Mesendoderm (in vitro differentiated cells): ENCODE measurements at regions not wholly inside any gene's neighbourhood (a gene's known extent, or its start where the extent isn't known, plus 50 kb on each side); places are given as distances from the start of the nearest gene placed in this dataset.
"Not testable (repeated sequence)": the region's sequence is repeated elsewhere in the genome, so short reads cannot be mapped to it uniquely, and the experiment has no call there.

Experiments used
- DNase-seq: peaks from one replicate; pipeline ENCODE4 v3.0.0; 2013
- H2AK5ac ChIP-seq: 2 replicates; pipeline ENCODE4 v1.6.1; 2013; ENCODE audit warnings: low read length, inconsistent platforms
- H2BK120ac ChIP-seq: 2 replicates; pipeline ENCODE4 v1.6.1; 2013; ENCODE audit warnings: low read depth, mild to moderate bottlenecking, low read length, moderate library complexity, mixed read lengths
- H2BK15ac ChIP-seq: replicated peaks from 2 replicates; pipeline ENCODE4 v1.6.1; 2013; ENCODE audit warnings: low read depth, mild to moderate bottlenecking, moderate library complexity
- H2BK5ac ChIP-seq: 2 replicates; pipeline ENCODE4 v1.6.1; 2013; ENCODE audit warnings: low read length, inconsistent platforms
- H3K18ac ChIP-seq: 2 replicates; pipeline ENCODE4 v1.6.1; 2013; ENCODE audit warnings: mild to moderate bottlenecking, low read length, mixed read lengths
- H3K23ac ChIP-seq: one replicate; pipeline ENCODE4 v1.6.1; 2013; ENCODE audit warnings: low read length
- H3K27ac ChIP-seq: 2 replicates; pipeline ENCODE4 v1.5.1; 2013; ENCODE audit warnings: low read depth, mild to moderate bottlenecking, inconsistent platforms, low read length, moderate library complexity
- H3K27me3 ChIP-seq: 2 replicates; pipeline ENCODE4 v1.6.1; 2013; ENCODE audit warnings: low read length, control low read depth, mild to moderate bottlenecking, inconsistent platforms; ENCODE audit not compliant: insufficient read depth, poor library complexity
- H3K36me3 ChIP-seq: 2 replicates; pipeline ENCODE4 v1.6.1; 2013; ENCODE audit warnings: low read length, inconsistent platforms; ENCODE audit not compliant: control insufficient read depth, insufficient read depth
- H3K4ac ChIP-seq: one replicate; pipeline ENCODE4 v1.6.1; 2013; ENCODE audit warnings: low read depth, mild to moderate bottlenecking, low read length, moderate library complexity
- H3K4me1 ChIP-seq: 2 replicates; pipeline ENCODE4 v1.6.1; 2013; ENCODE audit warnings: low read depth, low read length, inconsistent platforms; ENCODE audit not compliant: control insufficient read depth
- H3K4me2 ChIP-seq: 2 replicates; pipeline ENCODE4 v1.6.1; 2013; ENCODE audit warnings: low read length
- H3K4me3 ChIP-seq: 2 replicates; pipeline ENCODE4 v1.5.1; 2013; ENCODE audit warnings: mild to moderate bottlenecking, low read length
- H3K56ac ChIP-seq: one replicate; pipeline ENCODE4 v1.6.1; 2013; ENCODE audit warnings: low read length
- H3K79me1 ChIP-seq: 2 replicates; pipeline ENCODE4 v1.6.1; 2013; ENCODE audit warnings: low read length, inconsistent platforms
- H3K79me2 ChIP-seq: 2 replicates; pipeline ENCODE4 v1.6.1; 2013; ENCODE audit warnings: mild to moderate bottlenecking, low read length; ENCODE audit not compliant: control insufficient read depth, insufficient read depth
- H3K9ac ChIP-seq: 2 replicates; pipeline ENCODE4 v1.6.1; 2013; ENCODE audit warnings: low read length, inconsistent platforms
- H4K5ac ChIP-seq: one replicate; pipeline ENCODE4 v1.6.1; 2013; ENCODE audit warnings: low read length
- H4K8ac ChIP-seq: one replicate; pipeline ENCODE4 v1.6.1; 2013; ENCODE audit warnings: low read depth, mild to moderate bottlenecking, control low read depth, low read length, moderate library complexity
- WGBS: extraction: QIAGEN DNeasy Blood & Tissue Kit; methylation state at CpG from one replicate; pipeline ENCODE4 v1.1.7; 2013; ENCODE audit warnings: low lambda C conversion rate, missing lambda C conversion rate; ENCODE audit not compliant: insufficient coverage; ENCODE audit errors: extremely low coverage; 5-methylcytosine and 5-hydroxymethylcytosine counted together

- no peaks in the 10 kb centered on the region for H3K36me3 ChIP-seq
- H3K4me2 ChIP-seq = no peak overlapping the region
- H2BK5ac ChIP-seq = no peak overlapping the region
- H4K5ac ChIP-seq = no peak overlapping the region
- no CpG with 5 or more reads among the region's 3 CpGs for WGBS
- H3K4me3 ChIP-seq = no peak overlapping the region
- no peak overlapping the region for H3K56ac ChIP-seq
- no peak overlapping the region for H3K27ac ChIP-seq
- no peak overlapping the region for H2BK120ac ChIP-seq
- H2AK5ac ChIP-seq = no peak overlapping the region
- no peak overlapping the region for H2BK15ac ChIP-seq
- H3K18ac ChIP-seq = no peak overlapping the region
- DNase-seq = no peak
- H3K4me1 ChIP-seq = no peaks in the 10 kb centered on the region
- H3K4ac ChIP-seq = no peak overlapping the region
- H3K79me2 ChIP-seq = no peaks in the 10 kb centered on the region
- H3K79me1 ChIP-seq = no peaks in the 10 kb centered on the region
- no peak overlapping the region for H3K23ac ChIP-seq
- no peaks in the 10 kb centered on the region for H3K27me3 ChIP-seq
- H3K9ac ChIP-seq = no peak overlapping the region
- no peak overlapping the region for H4K8ac ChIP-seq
Observed at GRCh38 chr5:57368010-57368409, 114.6 kb downstream of the ACTBL2 start.

- H3K4me1 ChIP-seq = no peaks in the 10 kb centered on the region
- no peaks in the 10 kb centered on the region for H3K27me3 ChIP-seq
- no peak overlapping the region for H2BK15ac ChIP-seq
- no peak overlapping the region for H3K27ac ChIP-seq
- H2BK120ac ChIP-seq = no peak overlapping the region
- H4K5ac ChIP-seq = no peak overlapping the region
- no peaks in the 10 kb centered on the region for H3K36me3 ChIP-seq
- DNase-seq = no peak
- H3K23ac ChIP-seq = no peak overlapping the region
- no CpG with 5 or more reads among the region's 1 CpG for WGBS
- no peak overlapping the region for H3K4me3 ChIP-seq
- H3K18ac ChIP-seq = no peak overlapping the region
- no peak overlapping the region for H3K56ac ChIP-seq
- no peak overlapping the region for H4K8ac ChIP-seq
- H3K9ac ChIP-seq = no peak overlapping the region
- no peaks in the 10 kb centered on the region for H3K79me2 ChIP-seq
- H2AK5ac ChIP-seq = no peak overlapping the region
- H3K79me1 ChIP-seq = no peaks in the 10 kb centered on the region
- no peak overlapping the region for H2BK5ac ChIP-seq
- no peak overlapping the region for H3K4me2 ChIP-seq
- H3K4ac ChIP-seq = no peak overlapping the region
Observed at GRCh38 chr5:57366744-57367143, 115.9 kb downstream of the ACTBL2 start.

GRCh38 chr5:57362951-57363350 is 119.7 kb downstream of the ACTBL2 start:
- H3K27ac ChIP-seq = no peak overlapping the region
- no peak for DNase-seq

GRCh38 chr5:57360871-57361270 is 121.7 kb downstream of the ACTBL2 start:
- no peak overlapping the region for H2AK5ac ChIP-seq
- H3K56ac ChIP-seq = no peak overlapping the region
- no peak overlapping the region for H2BK120ac ChIP-seq
- H3K36me3 ChIP-seq = no peaks in the 10 kb centered on the region
- H2BK5ac ChIP-seq = no peak overlapping the region
- no peak overlapping the region for H3K18ac ChIP-seq
- H3K4ac ChIP-seq = no peak overlapping the region
- H3K79me2 ChIP-seq = no peaks in the 10 kb centered on the region
- DNase-seq = no peak
- no peak overlapping the region for H3K23ac ChIP-seq
- no peaks in the 10 kb centered on the region for H3K27me3 ChIP-seq
- H3K79me1 ChIP-seq = no peaks in the 10 kb centered on the region
- H3K4me1 ChIP-seq = no peaks in the 10 kb centered on the region
- WGBS = no CpG with 5 or more reads among the region's 1 CpG
- no peak overlapping the region for H3K4me3 ChIP-seq
- H3K9ac ChIP-seq = no peak overlapping the region
- H3K27ac ChIP-seq = no peak overlapping the region
- H2BK15ac ChIP-seq = no peak overlapping the region
- H4K8ac ChIP-seq = no peak overlapping the region
- no peak overlapping the region for H4K5ac ChIP-seq
- H3K4me2 ChIP-seq = no peak overlapping the region

More at GRCh38 chr5:57362951-57363350, 119.7 kb downstream of the ACTBL2 start:
- Histone ChIP-seq H2BK120ac (no peak overlapping the region), H3K4me2 (no peak overlapping the region), H3K4me3 (no peak overlapping the region), H3K4me1 (no peaks in the 10 kb centered on the region), H3K56ac (no peak overlapping the region), H2BK15ac (no peak overlapping the region), H3K23ac (no peak overlapping the region), H3K18ac (no peak overlapping the region), H3K27me3 (no peaks in the 10 kb centered on the region), H3K79me2 (no peaks in the 10 kb centered on the region), H3K4ac (no peak overlapping the region), H2AK5ac (no peak overlapping the region), H3K79me1 (no peaks in the 10 kb centered on the region), H4K5ac (no peak overlapping the region), H4K8ac (no peak overlapping the region), H3K36me3 (no peaks in the 10 kb centered on the region), H3K9ac (no peak overlapping the region), H2BK5ac (no peak overlapping the region)
- no CpG with 5 or more reads among the region's 5 CpGs for WGBS

GRCh38 chr5:57358796-57359592 is 123.6 kb downstream of the ACTBL2 start:
- DNase-seq = no peak
- no peak overlapping the region for H4K8ac ChIP-seq
- no peak overlapping the region for H3K18ac ChIP-seq
- H3K56ac ChIP-seq = no peak overlapping the region
- no peak overlapping the region for H2AK5ac ChIP-seq
- H2BK120ac ChIP-seq = no peak overlapping the region
- H3K79me2 ChIP-seq = no peaks in the 10 kb centered on the region
- H3K4me3 ChIP-seq = no peak overlapping the region
- no peaks in the 10 kb centered on the region for H3K79me1 ChIP-seq
- H3K4me2 ChIP-seq = no peak overlapping the region
- no peaks in the 10 kb centered on the region for H3K4me1 ChIP-seq
- H2BK5ac ChIP-seq = no peak overlapping the region
- no peak overlapping the region for H3K23ac ChIP-seq
- no peak overlapping the region for H2BK15ac ChIP-seq
- no peaks in the 10 kb centered on the region for H3K36me3 ChIP-seq
- no CpG with 5 or more reads among the region's 5 CpGs for WGBS
- no peak overlapping the region for H3K4ac ChIP-seq
- no peak overlapping the region for H4K5ac ChIP-seq
- H3K9ac ChIP-seq = no peak overlapping the region
- H3K27ac ChIP-seq = no peak overlapping the region
- H3K27me3 ChIP-seq = no peaks in the 10 kb centered on the region

GRCh38 chr5:57356850-57357249 is 125.8 kb downstream of the ACTBL2 start:
- H3K79me2 ChIP-seq, H3K36me3 ChIP-seq, H3K4me3 ChIP-seq, H3K27ac ChIP-seq, H3K9ac ChIP-seq, H2BK5ac ChIP-seq, H3K79me1 ChIP-seq, H4K5ac ChIP-seq, H2BK15ac ChIP-seq, H4K8ac ChIP-seq, H3K4me2 ChIP-seq, H3K4me1 ChIP-seq, H2BK120ac ChIP-seq, DNase-seq, H3K4ac ChIP-seq, H3K27me3 ChIP-seq, H2AK5ac ChIP-seq, H3K56ac ChIP-seq, H3K18ac ChIP-seq, H3K23ac ChIP-seq: not testable (repeated sequence)
- WGBS = no CpG with 5 or more reads among the region's 16 CpGs
